K562 (cell line): ENCODE measurements at regions not wholly inside any gene's neighbourhood (a gene's known extent, or its start where the extent isn't known, plus 50 kb on each side); places are given as distances from the start of the nearest gene placed in this dataset.
A peak's percentile ranks its signal among the peaks of the same experiment; 100 is the strongest.
"Not testable (repeated sequence)": the region's sequence is repeated elsewhere in the genome, so short reads cannot be mapped to it uniquely, and the experiment has no call there.

ENCODE experiments used
- ATAC-seq: fragments of 200-7000 bp; cut with Tn5 transposase; 3 replicates; pipeline ENCODE4 v1.9.1; 2020; ENCODE audit warnings: moderate library complexity
- BruUV-seq: library from RNA; stranded (reverse); fragments of 400-500 nt; replicated peaks from 2 replicates; lab custom pipeline; 2021; lab: Mats Ljungman, UMichigan
- CTCF ChIA-PET: fragments of 300-600 bp; formaldehyde crosslinking; extraction: SDS; loops from one replicate; lab custom pipeline; 2021; ENCODE audit warnings: low intra/inter-chr PET ratio; lab: Yijun Ruan, JAX
- POLR2A ChIA-PET: fragments of 300-600, 350-650 bp; sonication (Branson Sonifier 250); formaldehyde crosslinking; extraction: SDS; loops from one replicate; lab custom pipeline; 2021; ENCODE audit warnings: antibody characterized with exemption, inconsistent platforms; lab: Yijun Ruan, JAX
- DNase-seq, 4 experiments: peaks; one replicate each; pipeline versions ENCODE4 v3.0.0 to v3.0.0-alpha.2; 2011 to 2018; ENCODE audit warnings: low spot score in 3 of 4, mixed read lengths in 3 of 4; ENCODE audit errors: extremely low read depth in 1 of 4
- FAIRE-seq: peaks from 2 replicates; lab custom pipeline; 2011; peaks lifted over from hg19 to GRCh38; lab: Jason Lieb, UNC
- H2AFZ ChIP-seq: 2 replicates; pipeline ENCODE4 v1.6.0; 2011; ENCODE audit warnings: low read depth, low read length, control low read depth, inconsistent platforms
- H3K27ac ChIP-seq: fragments of 200-600 bp; 3 replicates; pipeline ENCODE4 v1.8.0; 2011; ENCODE audit warnings: low read depth, mild to moderate bottlenecking, control low read depth, inconsistent platforms, low read length, moderate library complexity, mixed read lengths; ENCODE audit errors: extremely low read depth
- H3K27me3 ChIP-seq, 2 experiments: fragments of 300-600 bp in 1 of 2; 2 replicates in 1 of 2; 3 replicates in 1 of 2; pipeline versions ENCODE4 v1.6.0 to v1.8.0; 2011; ENCODE audit warnings: inconsistent platforms in 2 of 2, low read length in 2 of 2, mild to moderate bottlenecking in 1 of 2, mixed read lengths in 1 of 2, moderate library complexity in 1 of 2; ENCODE audit not compliant: control insufficient read depth in 2 of 2, insufficient read depth in 2 of 2
- H3K36me3 ChIP-seq: fragments of 300-600 bp; 3 replicates; pipeline ENCODE4 v1.8.0; 2011; ENCODE audit warnings: mild to moderate bottlenecking, low read length, inconsistent platforms; ENCODE audit not compliant: control insufficient read depth, insufficient read depth
- H3K4me1 ChIP-seq, 2 experiments: fragments of 200-600 bp in 1 of 2; replicated peaks in 1 of 2; 2 replicates in 1 of 2; 3 replicates in 1 of 2; pipeline versions ENCODE4 v1.5.1 to v1.8.0; 2011; ENCODE audit warnings: inconsistent platforms in 2 of 2, low read length in 2 of 2, mild to moderate bottlenecking in 1 of 2, mixed read lengths in 1 of 2, moderate library complexity in 1 of 2; ENCODE audit not compliant: control insufficient read depth in 2 of 2, insufficient read depth in 2 of 2
- H3K4me2 ChIP-seq: 2 replicates; pipeline ENCODE4 v1.6.1; 2011; ENCODE audit warnings: low read length, control low read depth, inconsistent platforms, mixed read lengths; ENCODE audit not compliant: insufficient read depth
- H3K4me3 ChIP-seq: fragments of 200-600 bp; sonication (generic), shearing (Covaris generic); 2 replicates; pipeline ENCODE4 v1.5.1; 2016; ENCODE audit warnings: control low read depth, inconsistent platforms
- H3K79me2 ChIP-seq: fragments of 200-600 bp; 3 replicates; pipeline ENCODE4 v1.8.0; 2011; ENCODE audit warnings: low read length, inconsistent platforms; ENCODE audit not compliant: control insufficient read depth, insufficient read depth
- H3K9ac ChIP-seq, 2 experiments: 2 replicates each; pipeline versions ENCODE4 v1.6.0 to v1.6.1; 2011; ENCODE audit warnings: low read depth in 2 of 2, low read length in 2 of 2, control low read depth in 1 of 2, inconsistent platforms in 1 of 2, mild to moderate bottlenecking in 1 of 2, mixed read lengths in 1 of 2; ENCODE audit not compliant: insufficient read depth in 1 of 2
- H3K9me1 ChIP-seq: one replicate; pipeline ENCODE4 v1.6.0; 2011; ENCODE audit warnings: inconsistent platforms, mild to moderate bottlenecking, low read length, moderate library complexity; ENCODE audit not compliant: control insufficient read depth, insufficient read depth
- H3K9me3 ChIP-seq: replicated peaks from 2 replicates; pipeline ENCODE4 v1.5.1; 2011; ENCODE audit warnings: low read depth, low read length, inconsistent platforms; ENCODE audit not compliant: control insufficient read depth, insufficient read depth
- H4K20me1 ChIP-seq: replicated peaks from 2 replicates; pipeline ENCODE4 v1.6.1; 2011; ENCODE audit warnings: low read length, inconsistent platforms, mixed read lengths; ENCODE audit not compliant: control insufficient read depth, insufficient read depth
- WGBS: fragments of 100-300 bp; shearing (Covaris generic); methylation state at CpG from one replicate; pipeline ENCODE4 v1.1.6; 2016; ENCODE audit warnings: low coverage, mixed read lengths; ENCODE audit not compliant: insufficient coverage; ENCODE audit errors: missing lambda C conversion rate; 5-methylcytosine and 5-hydroxymethylcytosine counted together
- in situ Hi-C: fragments of 300-500 bp; cut with MboI; formaldehyde crosslinking; loops from 4 replicates; pipeline ENCODE4 v1.15.0; 2018; ENCODE audit warnings: inconsistent platforms, mixed read lengths
- intact Hi-C: fragments of 100-400 bp; cut with micrococcal nuclease; formaldehyde crosslinking; loops from 2 replicates; pipeline ENCODE4 v1.14.2; 2022

- ATAC-seq, BruUV-seq, H3K9me1 ChIP-seq, CTCF ChIA-PET, H3K27me3 ChIP-seq, intact Hi-C loops, H3K4me2 ChIP-seq, H4K20me1 ChIP-seq, H3K36me3 ChIP-seq, H3K9ac ChIP-seq, FAIRE-seq, DNase-seq, H2AFZ ChIP-seq, H3K9me3 ChIP-seq, in situ Hi-C loops, H3K27ac ChIP-seq, H3K4me3 ChIP-seq, H3K4me1 ChIP-seq, H3K79me2 ChIP-seq, POLR2A ChIA-PET: not testable (repeated sequence)
- WGBS: no CpG with 5 or more reads among the region's 2 CpGs
Observed at GRCh38 chr15:21031703-21032102, 165.6 kb upstream of the POTEB2 start.

DNA sequence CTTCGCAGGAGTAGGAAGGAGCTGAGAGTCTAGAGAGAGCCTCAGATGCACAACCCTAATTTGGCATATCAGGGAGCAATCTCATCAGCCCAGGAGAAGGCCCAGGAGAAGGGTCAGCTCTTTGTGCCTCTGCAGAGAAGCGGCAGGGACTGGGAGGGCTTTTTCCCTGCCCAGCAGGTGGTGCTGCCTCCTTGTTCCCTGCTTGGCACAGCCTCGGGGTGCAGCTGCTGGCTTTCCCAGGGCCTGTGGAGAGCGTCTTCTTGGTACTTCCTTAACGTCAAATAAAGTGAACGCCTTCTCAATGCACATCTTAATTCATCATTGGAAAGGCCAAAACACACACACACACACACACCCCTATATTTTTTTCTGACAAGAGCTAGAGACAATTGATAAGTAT is 162.9 kb upstream of the POTEB2 start:
- DNase-seq, H3K79me2 ChIP-seq, H3K4me1 ChIP-seq, BruUV-seq, H3K4me2 ChIP-seq, H3K9me1 ChIP-seq, H3K9me3 ChIP-seq, H3K36me3 ChIP-seq, H3K9ac ChIP-seq, H4K20me1 ChIP-seq, CTCF ChIA-PET, ATAC-seq, FAIRE-seq, intact Hi-C loops, H2AFZ ChIP-seq, H3K27ac ChIP-seq, H3K4me3 ChIP-seq, H3K27me3 ChIP-seq, in situ Hi-C loops, POLR2A ChIA-PET: not testable (repeated sequence)
- WGBS: no CpG with 5 or more reads among the region's 6 CpGs

DNA sequence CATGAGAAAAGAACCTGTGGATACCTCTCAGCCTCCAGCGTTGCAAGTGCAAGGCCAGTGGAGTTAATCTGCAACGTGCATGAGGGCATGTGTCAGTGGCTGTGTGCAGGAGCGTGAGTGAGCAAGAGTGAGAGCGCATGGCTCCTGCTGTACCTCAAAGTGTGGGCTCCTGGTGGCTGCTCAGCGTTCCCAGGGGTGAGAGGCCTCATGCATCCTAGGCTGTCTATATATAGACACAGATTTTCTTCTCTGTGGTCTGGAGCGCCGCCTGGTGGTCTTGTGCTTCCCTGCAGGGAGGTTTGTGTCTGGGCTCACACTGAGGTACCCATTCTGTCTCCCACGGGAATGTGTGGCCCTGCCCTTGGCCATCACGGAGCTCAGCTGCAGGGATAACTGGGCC is 161.8 kb upstream of the POTEB2 start:
- ATAC-seq (peak; percentile 89), FAIRE-seq (peak; percentile 61)
- H3K27ac ChIP-seq, H3K9me3 ChIP-seq, intact Hi-C loops, H3K4me3 ChIP-seq, H3K4me2 ChIP-seq, BruUV-seq, H3K36me3 ChIP-seq, in situ Hi-C loops, H3K9ac ChIP-seq, POLR2A ChIA-PET, H3K79me2 ChIP-seq, H3K4me1 ChIP-seq, CTCF ChIA-PET, H3K9me1 ChIP-seq, H2AFZ ChIP-seq, H4K20me1 ChIP-seq, H3K27me3 ChIP-seq, DNase-seq: not testable (repeated sequence)
- 0% methylated on average over 3 of the region's 9 CpGs for WGBS

DNA sequence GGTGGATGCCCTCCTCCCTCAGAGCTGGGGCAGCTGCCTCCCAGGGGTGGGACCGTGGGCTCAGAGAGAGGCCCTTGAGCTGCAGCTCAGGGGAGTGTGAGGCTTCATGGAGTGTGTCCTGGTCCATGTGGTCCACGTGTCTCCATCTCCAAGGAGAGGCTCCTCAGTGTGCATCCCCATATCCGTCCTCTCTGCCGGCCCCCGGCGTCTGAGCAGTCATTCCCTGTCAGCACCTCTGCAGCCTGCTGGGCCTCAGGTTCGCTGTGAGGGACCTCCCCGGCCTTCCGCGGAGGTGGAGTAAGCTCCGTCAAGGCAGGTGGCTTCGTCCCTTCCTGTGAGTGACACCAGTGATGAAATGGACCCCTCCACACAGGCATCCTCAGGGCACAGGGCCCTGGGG is 160.7 kb upstream of the POTEB2 start:
- FAIRE-seq, DNase-seq, H3K27ac ChIP-seq, H3K4me2 ChIP-seq, ATAC-seq, H3K4me1 ChIP-seq, BruUV-seq, H3K79me2 ChIP-seq, H3K9me1 ChIP-seq, H3K9ac ChIP-seq, H3K27me3 ChIP-seq, H3K4me3 ChIP-seq, POLR2A ChIA-PET, H4K20me1 ChIP-seq, CTCF ChIA-PET, intact Hi-C loops, H3K36me3 ChIP-seq, H3K9me3 ChIP-seq, H2AFZ ChIP-seq, in situ Hi-C loops: not testable (repeated sequence)
- no CpG with 5 or more reads among the region's 12 CpGs for WGBS
